Transverse colon (tissue), 4 donors: ENCODE measurements at regions not wholly inside any gene's neighbourhood (a gene's known extent, or its start where the extent isn't known, plus 50 kb on each side); places are given as distances from the start of the nearest gene placed in this dataset.

Experiments
- DNase-seq: peaks from one replicate; pipeline ENCODE4 v3.0.0-alpha.2; 2019
- H3K27ac ChIP-seq, 4 donors: fragments of 200-600 bp; sonication (generic); 2 replicates each; pipeline ENCODE4 v1.5.1; 2016 to 2018; ENCODE audit warnings: inconsistent platforms in 4 of 4
- H3K27me3 ChIP-seq: fragments of 200-600 bp; sonication (generic); 2 replicates; pipeline ENCODE4 v1.5.1; 2017; ENCODE audit warnings: inconsistent platforms
- H3K36me3 ChIP-seq, 4 donors: fragments of 200-600 bp; sonication (generic); 2 replicates each; pipeline ENCODE4 v1.5.1; 2017 to 2019; ENCODE audit warnings: inconsistent platforms in 4 of 4
- H3K4me1 ChIP-seq, 4 donors: fragments of 200-600 bp; sonication (generic); 2 replicates each; pipeline ENCODE4 v1.5.1; 2017 to 2020; ENCODE audit warnings: inconsistent platforms in 4 of 4
- H3K4me3 ChIP-seq, 4 donors: fragments of 200-600 bp; sonication (generic); 1 replicate in 1 of 4; 2 replicates in 3 of 4; pipeline versions ENCODE4 v1.5.1 to v1.6.1; 2017 to 2019; ENCODE audit warnings: inconsistent platforms in 4 of 4
- H3K9me3 ChIP-seq, 2 donors: fragments of 200-600 bp; sonication (generic); 2 replicates each; pipeline ENCODE4 v1.5.1; 2017 to 2019; ENCODE audit warnings: inconsistent platforms in 2 of 2
- CTCF ChIP-seq, 5 experiments: fragments of 200-600 bp in 3 of 5; fragments of 450-650 bp in 2 of 5; sonication (generic) in 3 of 5; IDR thresholded peaks; 1 replicate in 2 of 5; 2 replicates in 3 of 5; pipeline ENCODE4 v1.5.1; 2016 to 2017; ENCODE audit warnings: antibody characterized with exemption in 5 of 5, inconsistent platforms in 3 of 5, mild to moderate bottlenecking in 2 of 5, moderate library complexity in 1 of 5
- EP300 ChIP-seq: sonication (generic); formaldehyde crosslinking; IDR thresholded peaks from one replicate; pipeline ENCODE4 v1.6.1; 2017; ENCODE audit warnings: antibody characterized with exemption, low read depth
- POLR2A ChIP-seq: fragments of 450-650 bp; IDR thresholded peaks from one replicate; pipeline ENCODE4 v1.6.1; 2016; ENCODE audit warnings: antibody characterized with exemption, mild to moderate bottlenecking, moderate library complexity
- POLR2AphosphoS5 ChIP-seq, 3 donors: sonication (generic); formaldehyde crosslinking; IDR thresholded peaks; one replicate each; pipeline ENCODE4 v1.6.1; 2016; ENCODE audit warnings: antibody characterized with exemption in 3 of 3
- WGBS, 2 donors: methylation state at CpG; one replicate each; pipeline ENCODE4 v1.1.5; 2018; ENCODE audit warnings: low coverage in 1 of 2; 5-methylcytosine and 5-hydroxymethylcytosine counted together
- in situ Hi-C, 4 donors: fragments of 200-750 bp; cut with MboI; loops; one replicate each; pipeline versions ENCODE4 v1.15.0 to v1.15.1; 2017; ENCODE audit warnings: low sequenced_read_pairs in 3 of 4, low pct_ligation_motif_present in 1 of 4, low pct_unique_long_range_greater_than_20kb in 1 of 4
- intact Hi-C: fragments of 100-400 bp; cut with DNase I; formaldehyde crosslinking; loops from one replicate; pipeline ENCODE4 v1.15.1; 2023; ENCODE audit warnings: low total_unique reads

- intact Hi-C loops (no loop called here), in situ Hi-C loops (no loop called here)
- Histone ChIP-seq H3K9me3 (peaks cover 0 to 7% of the 10 kb centered on the region in 2 donors), H3K4me3 (no peak overlapping the region), H3K4me1 (no peaks in the 10 kb centered on the region), H3K36me3 (no peaks in the 10 kb centered on the region), H3K27me3 (no peaks in the 10 kb centered on the region), H3K27ac (no peak overlapping the region)
- DNase-seq, result no peak
- WGBS, 2 donors, result 46 to 52% methylated on average over 6 to 7 of the region's 7 CpGs
- TF ChIP-seq EP300 (no peak), CTCF (IDR thresholded peaks at IDR 0.05) (no peak), POLR2A (no peak), POLR2AphosphoS5 (IDR thresholded peaks at IDR 0.05) (no peak)
Observed at GRCh38 chr16:24471561-24472350, 67.6 kb upstream of the RBBP6 start.

GRCh38 chr16:24477492-24477891 is 61.9 kb upstream of the RBBP6 start:
- no peak for DNase-seq
- no peak overlapping the region for H3K27ac ChIP-seq
- 77% methylated on average over 6 of the region's 6 CpGs; no CpG with 5 or more reads in 1 of the 2 donors for WGBS, 2 donors
- in situ Hi-C loops, result no loop called here
- intact Hi-C loops, result no loop called here
- H3K4me1 ChIP-seq, result no peaks in the 10 kb centered on the region
- TF ChIP-seq POLR2A (no peak), EP300 (no peak), POLR2AphosphoS5 (IDR thresholded peaks at IDR 0.05) (no peak), CTCF (IDR thresholded peaks at IDR 0.05) (no peak)
- no peaks in the 10 kb centered on the region for H3K36me3 ChIP-seq
- no peaks in the 10 kb centered on the region for H3K27me3 ChIP-seq
- H3K9me3 ChIP-seq, result peaks cover 0 to 7% of the 10 kb centered on the region in 2 donors
- H3K4me3 ChIP-seq, result no peak overlapping the region

GRCh38 chr16:24478401-24478800 is 61.0 kb upstream of the RBBP6 start:
- intact Hi-C loops (no loop called here), in situ Hi-C loops (no loop called here)
- Histone ChIP-seq H3K4me3 (no peak overlapping the region), H3K36me3 (no peaks in the 10 kb centered on the region), H3K27me3 (no peaks in the 10 kb centered on the region), H3K27ac (no peak overlapping the region), H3K4me1 (no peaks in the 10 kb centered on the region), H3K9me3 (peaks cover 0 to 7% of the 10 kb centered on the region in 2 donors)
- TF ChIP-seq POLR2AphosphoS5 (IDR thresholded peaks at IDR 0.05) (no peak), POLR2A (no peak)
- no peak for DNase-seq
- 61 to 77% methylated on average over 7 of the region's 7 CpGs for WGBS, 2 donors

GRCh38 chr16:24482681-24483202 is 56.6 kb upstream of the RBBP6 start:
- TF ChIP-seq POLR2A, result no peak
- no peak for TF ChIP-seq CTCF (IDR thresholded peaks at IDR 0.05)
- Histone ChIP-seq H3K27ac (no peak overlapping the region), H3K36me3 (no peaks in the 10 kb centered on the region), H3K4me3 (no peak overlapping the region), H3K4me1 (no peaks in the 10 kb centered on the region), H3K9me3 (no peaks in the 10 kb centered on the region), H3K27me3 (no peaks in the 10 kb centered on the region)
- WGBS, 2 donors, result 75 to 83% methylated on average over 2 to 4 of the region's 4 CpGs
- no peak for DNase-seq
- in situ Hi-C loops (no loop called here), intact Hi-C loops (no loop called here)
